Thoracic aorta (tissue), 2 donors: ENCODE measurements at regions not wholly inside any gene's neighbourhood (a gene's known extent, or its start where the extent isn't known, plus 50 kb on each side); places are given as distances from the start of the nearest gene placed in this dataset.
"Not testable (repeated sequence)": the region's sequence is repeated elsewhere in the genome, so short reads cannot be mapped to it uniquely, and the experiment has no call there.

Experiments
- ATAC-seq: fragments of 150-250 bp; one replicate; pipeline ENCODE4 v1.8.0; 2017; ENCODE audit warnings: low read depth; ENCODE audit not compliant: insufficient number of reproducible peaks, low FRiP score
- DNase-seq: peaks from one replicate; pipeline ENCODE4 v3.0.0-alpha.2; 2020; ENCODE audit warnings: low spot score
- H3K27ac ChIP-seq, 2 donors: fragments of 200-600 bp; sonication (generic); 1 replicate in 1 of 2; 2 replicates in 1 of 2; pipeline ENCODE4 v1.5.1; 2016; ENCODE audit warnings: mild to moderate bottlenecking in 2 of 2, moderate library complexity in 2 of 2
- H3K27me3 ChIP-seq: fragments of 200-600 bp; sonication (generic); replicated peaks from 2 replicates; pipeline ENCODE4 v1.6.0; 2016; ENCODE audit warnings: mild to moderate bottlenecking; ENCODE audit not compliant: insufficient read depth
- H3K36me3 ChIP-seq: fragments of 200-600 bp; sonication (generic); one replicate; pipeline ENCODE4 v1.5.1; 2016
- H3K4me1 ChIP-seq, 2 donors: fragments of 200-600 bp; sonication (generic); 1 replicate in 1 of 2; 2 replicates in 1 of 2; pipeline versions ENCODE4 v1.5.1 to v1.6.0; 2016; ENCODE audit warnings: low read depth in 2 of 2, mild to moderate bottlenecking in 1 of 2; ENCODE audit not compliant: control insufficient read depth in 1 of 2
- H3K4me3 ChIP-seq: fragments of 200-600 bp; sonication (generic); 2 replicates; pipeline ENCODE4 v1.5.1; 2016; ENCODE audit warnings: mild to moderate bottlenecking
- H3K9me3 ChIP-seq: fragments of 200-600 bp; sonication (generic); 2 replicates; pipeline ENCODE4 v1.5.1; 2016
- TF ChIP-seq, protein P1 (sequence below): fragments of 200-600 bp; sonication (generic); IDR thresholded peaks from one replicate; pipeline ENCODE4 v1.5.1; 2019; ENCODE audit warnings: antibody characterized with exemption

DNA sequence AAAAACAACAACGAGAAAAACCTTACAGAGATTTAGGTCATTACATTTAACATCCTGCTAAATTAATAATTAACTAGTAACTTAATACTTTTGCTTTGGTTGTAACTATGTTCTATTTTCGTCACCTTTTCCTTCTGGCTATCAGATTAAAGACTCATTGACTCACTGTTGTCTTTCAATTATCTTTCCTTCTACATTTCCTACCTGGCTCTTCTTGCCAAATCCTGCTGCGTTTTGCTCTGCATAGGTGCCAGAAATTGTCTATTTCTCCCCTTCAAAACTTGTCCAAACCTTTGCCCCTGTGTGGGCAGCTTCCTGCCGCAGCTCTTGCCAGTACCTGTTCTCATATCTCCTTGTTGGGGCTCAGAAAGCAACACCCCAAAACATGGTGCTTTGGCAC lies 235.5 kb upstream of the ZNF608 start:
- no peak overlapping the region for H3K27ac ChIP-seq
- H3K4me3 ChIP-seq: no peak overlapping the region
- H3K9me3 ChIP-seq: peaks cover 3% of the 10 kb centered on the region
- no peaks in the 10 kb centered on the region for H3K27me3 ChIP-seq
- no peaks in the 10 kb centered on the region for H3K4me1 ChIP-seq
- ATAC-seq (no peak), DNase-seq (no peak)
- H3K36me3 ChIP-seq: no peaks in the 10 kb centered on the region
- TF ChIP-seq, protein P1, sequence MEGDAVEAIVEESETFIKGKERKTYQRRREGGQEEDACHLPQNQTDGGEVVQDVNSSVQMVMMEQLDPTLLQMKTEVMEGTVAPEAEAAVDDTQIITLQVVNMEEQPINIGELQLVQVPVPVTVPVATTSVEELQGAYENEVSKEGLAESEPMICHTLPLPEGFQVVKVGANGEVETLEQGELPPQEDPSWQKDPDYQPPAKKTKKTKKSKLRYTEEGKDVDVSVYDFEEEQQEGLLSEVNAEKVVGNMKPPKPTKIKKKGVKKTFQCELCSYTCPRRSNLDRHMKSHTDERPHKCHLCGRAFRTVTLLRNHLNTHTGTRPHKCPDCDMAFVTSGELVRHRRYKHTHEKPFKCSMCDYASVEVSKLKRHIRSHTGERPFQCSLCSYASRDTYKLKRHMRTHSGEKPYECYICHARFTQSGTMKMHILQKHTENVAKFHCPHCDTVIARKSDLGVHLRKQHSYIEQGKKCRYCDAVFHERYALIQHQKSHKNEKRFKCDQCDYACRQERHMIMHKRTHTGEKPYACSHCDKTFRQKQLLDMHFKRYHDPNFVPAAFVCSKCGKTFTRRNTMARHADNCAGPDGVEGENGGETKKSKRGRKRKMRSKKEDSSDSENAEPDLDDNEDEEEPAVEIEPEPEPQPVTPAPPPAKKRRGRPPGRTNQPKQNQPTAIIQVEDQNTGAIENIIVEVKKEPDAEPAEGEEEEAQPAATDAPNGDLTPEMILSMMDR: no peak

DNA sequence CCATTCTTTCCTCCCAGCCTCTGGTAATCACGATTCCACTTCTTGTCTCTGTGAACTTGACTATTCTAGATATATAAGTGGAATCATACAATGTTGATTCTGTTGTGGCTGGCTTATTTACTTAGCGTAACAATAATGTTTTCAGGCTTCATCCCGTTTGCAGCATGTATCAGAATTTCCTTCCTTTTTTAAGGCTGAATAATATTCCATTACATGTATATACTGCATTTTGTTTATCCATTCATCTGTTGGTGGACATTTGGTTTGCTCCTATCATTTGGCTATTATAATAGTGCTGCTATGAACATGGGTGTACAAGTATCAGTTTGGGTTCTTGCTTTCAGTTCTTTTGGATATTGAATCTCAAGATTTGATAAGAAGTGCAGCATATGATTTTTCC lies 239.7 kb upstream of the ZNF608 start:
- no peak for DNase-seq
- Histone ChIP-seq H3K36me3 (no peaks in the 10 kb centered on the region), H3K9me3 (peaks cover 3% of the 10 kb centered on the region), H3K4me1 (no peaks in the 10 kb centered on the region), H3K4me3 (no peak overlapping the region), H3K27me3 (no peaks in the 10 kb centered on the region), H3K27ac (no peak overlapping the region)
- ATAC-seq: no peak
- TF ChIP-seq, protein P1: no peak

DNA sequence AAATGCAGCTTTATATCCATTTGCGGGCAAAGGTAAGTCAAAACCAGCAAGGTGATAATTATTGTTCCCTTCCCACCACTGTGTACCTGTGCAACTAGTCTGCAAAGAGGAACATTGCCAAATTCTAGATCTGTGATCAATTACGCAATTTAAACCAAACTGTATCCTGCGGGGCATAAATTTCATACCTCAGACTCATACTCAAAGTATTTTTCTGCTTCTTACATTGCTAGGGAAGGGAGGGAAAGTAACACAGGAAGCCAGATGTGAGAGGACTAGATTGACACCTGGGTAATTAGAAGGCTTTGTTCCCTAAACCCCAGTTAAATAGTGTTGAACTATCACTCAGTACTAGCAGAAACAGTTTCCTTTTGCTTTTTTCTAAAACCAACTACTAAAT lies 240.2 kb upstream of the ZNF608 start:
- TF ChIP-seq, protein P1: no peak
- Histone ChIP-seq H3K9me3 (peaks cover 3% of the 10 kb centered on the region), H3K4me3 (no peak overlapping the region), H3K27me3 (no peaks in the 10 kb centered on the region), H3K27ac (no peak overlapping the region), H3K4me1 (no peaks in the 10 kb centered on the region), H3K36me3 (no peaks in the 10 kb centered on the region)
- DNase-seq (no peak), ATAC-seq (no peak)

DNA sequence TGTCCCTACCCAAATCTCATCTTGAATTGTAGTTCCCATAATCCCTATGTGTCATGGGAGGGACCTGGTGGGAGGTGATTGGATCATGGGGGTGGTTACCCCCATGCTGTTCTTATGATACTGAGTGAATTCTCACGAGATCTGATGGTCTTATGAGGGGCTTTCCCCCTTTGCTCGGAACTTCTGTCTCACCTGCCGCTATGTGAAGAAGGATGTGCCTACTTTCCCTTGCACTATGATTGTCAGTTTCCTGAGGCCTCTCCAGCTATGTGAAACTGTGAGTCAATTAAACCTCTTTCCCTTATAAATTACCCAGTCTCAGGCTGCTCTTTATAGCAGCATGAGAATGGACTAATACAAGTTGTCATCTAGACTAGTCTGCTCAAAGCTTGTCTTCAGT lies 241.3 kb upstream of the ZNF608 start:
- not testable (repeated sequence) for H3K4me3 ChIP-seq, H3K4me1 ChIP-seq, H3K9me3 ChIP-seq, H3K36me3 ChIP-seq, H3K27me3 ChIP-seq, H3K27ac ChIP-seq, ATAC-seq, DNase-seq

DNA sequence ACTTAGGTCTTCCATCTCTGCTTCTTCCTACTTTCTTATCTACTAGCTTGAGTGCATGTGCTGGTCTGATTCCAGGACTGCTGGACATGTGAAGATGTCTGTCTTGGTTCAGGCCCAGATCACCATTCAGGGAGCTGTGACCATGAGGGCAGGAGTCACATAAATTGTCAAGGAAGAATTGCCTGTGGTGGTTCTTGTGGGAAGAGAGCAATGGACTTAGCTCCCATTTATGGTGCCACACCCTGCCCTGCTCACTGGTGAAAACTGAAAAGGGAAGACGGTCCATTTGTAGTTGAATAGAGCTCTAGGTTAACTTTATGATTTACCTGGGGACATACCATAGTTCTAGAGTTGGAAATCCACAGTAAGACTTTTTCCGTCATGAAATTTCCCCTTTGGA lies 244.3 kb upstream of the ZNF608 start:
- Histone ChIP-seq H3K9me3 (no peaks in the 10 kb centered on the region), H3K36me3 (no peaks in the 10 kb centered on the region), H3K27ac (no peak overlapping the region), H3K27me3 (no peaks in the 10 kb centered on the region), H3K4me3 (no peak overlapping the region), H3K4me1 (no peaks in the 10 kb centered on the region)
- DNase-seq (no peak), ATAC-seq (no peak)
- TF ChIP-seq, protein P1: no peak

DNA sequence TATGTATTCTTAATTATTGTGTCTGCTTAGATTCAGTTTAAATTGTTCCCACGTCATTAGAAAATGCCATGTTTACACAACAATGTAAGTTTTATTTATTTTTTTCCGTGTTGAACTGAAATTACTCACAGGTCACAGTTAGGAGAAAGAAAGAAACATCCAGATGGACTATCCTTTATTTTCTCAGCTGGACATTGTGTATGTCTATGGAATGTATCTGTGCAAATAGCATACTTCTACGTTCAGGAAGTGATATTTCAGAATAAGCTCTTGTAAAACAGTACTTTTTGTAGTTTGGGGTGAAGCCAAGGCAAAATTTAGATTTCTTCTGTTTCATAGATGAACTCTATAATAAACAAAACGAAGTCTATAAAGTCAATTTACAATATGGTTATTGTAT lies 249.0 kb upstream of the ZNF608 start:
- H3K4me1 ChIP-seq: no peaks in the 10 kb centered on the region
- no peak for DNase-seq
- no peak for ATAC-seq
- H3K9me3 ChIP-seq: no peaks in the 10 kb centered on the region
- TF ChIP-seq, protein P1: no peak
- H3K27ac ChIP-seq: no peak overlapping the region
- no peaks in the 10 kb centered on the region for H3K27me3 ChIP-seq
- no peaks in the 10 kb centered on the region for H3K36me3 ChIP-seq
- no peak overlapping the region for H3K4me3 ChIP-seq
